HG03460 (cell line): ENCODE measurements at regions not wholly inside any gene's neighbourhood (a gene's known extent, or its start where the extent isn't known, plus 50 kb on each side); places are given as distances from the start of the nearest gene placed in this dataset.

Experiments
- ATAC-seq: cut with Tn5 transposase; IDR thresholded peaks from one replicate; pipeline ENCODE4 v1.9.1; 2021; ENCODE audit not compliant: unreplicated experiment

GRCh38 chr2:217061916-217062505 is 202.1 kb upstream of the TNP1 start:
- no peak for ATAC-seq

GRCh38 chr2:217060951-217061547 is 201.2 kb upstream of the TNP1 start:
- no peak for ATAC-seq

GRCh38 chr2:217060516-217060915 is 200.7 kb upstream of the TNP1 start:
- no peak for ATAC-seq

DNA sequence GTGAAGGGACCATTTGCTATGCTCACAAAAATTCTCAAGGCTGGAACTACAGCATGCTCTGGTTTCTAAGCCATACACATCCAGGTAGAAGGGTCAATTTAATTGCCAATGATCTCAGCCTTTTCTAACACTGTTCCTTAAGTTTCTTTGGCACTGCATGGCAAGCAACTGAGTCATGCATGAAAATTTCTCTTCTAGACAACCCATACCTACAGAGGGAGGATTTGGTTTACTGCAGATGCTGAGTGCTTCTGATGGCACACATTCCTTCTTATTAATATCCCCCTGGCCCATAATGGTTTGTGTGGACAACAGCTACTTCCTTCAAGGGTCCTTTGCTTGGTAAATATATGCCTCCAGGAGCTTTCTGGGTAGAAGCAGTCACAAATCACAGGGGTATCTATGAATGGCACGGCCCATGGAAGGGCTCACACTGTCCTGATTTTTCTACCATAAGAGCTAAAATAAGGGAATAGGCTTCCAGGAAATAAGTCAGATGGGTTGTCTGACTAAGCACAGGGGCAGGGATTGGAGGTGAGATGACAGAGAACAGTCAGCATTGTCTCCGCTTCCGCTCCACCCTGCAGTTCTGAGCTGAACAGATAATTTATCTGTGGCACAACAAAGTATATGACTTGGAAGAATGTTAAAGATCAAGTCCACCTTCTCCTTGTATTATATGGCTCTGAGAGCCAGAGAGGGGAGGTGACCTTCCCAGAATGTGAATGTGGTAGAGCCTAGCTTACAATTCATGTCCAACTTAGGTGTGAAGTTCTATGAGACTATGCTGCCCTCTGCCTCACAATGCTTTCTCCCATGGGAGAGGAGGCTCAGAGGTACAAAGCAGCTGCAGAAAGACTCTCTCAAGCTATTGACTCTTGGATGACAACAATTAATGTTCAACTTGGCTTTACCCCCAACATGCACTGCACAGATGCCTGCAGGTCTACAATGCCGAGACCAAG is 199.2 kb upstream of the TNP1 start:
- ATAC-seq, result no peak

- no peak for ATAC-seq
These were observed 197.9 kb upstream of the TNP1 start for GRCh38 chr2:217057773-217058172.

- no peak for ATAC-seq
These were observed 195.8 kb upstream of the TNP1 start for GRCh38 chr2:217055624-217056023.

GRCh38 chr2:217054791-217055190 is 194.9 kb upstream of the TNP1 start:
- no peak for ATAC-seq

DNA sequence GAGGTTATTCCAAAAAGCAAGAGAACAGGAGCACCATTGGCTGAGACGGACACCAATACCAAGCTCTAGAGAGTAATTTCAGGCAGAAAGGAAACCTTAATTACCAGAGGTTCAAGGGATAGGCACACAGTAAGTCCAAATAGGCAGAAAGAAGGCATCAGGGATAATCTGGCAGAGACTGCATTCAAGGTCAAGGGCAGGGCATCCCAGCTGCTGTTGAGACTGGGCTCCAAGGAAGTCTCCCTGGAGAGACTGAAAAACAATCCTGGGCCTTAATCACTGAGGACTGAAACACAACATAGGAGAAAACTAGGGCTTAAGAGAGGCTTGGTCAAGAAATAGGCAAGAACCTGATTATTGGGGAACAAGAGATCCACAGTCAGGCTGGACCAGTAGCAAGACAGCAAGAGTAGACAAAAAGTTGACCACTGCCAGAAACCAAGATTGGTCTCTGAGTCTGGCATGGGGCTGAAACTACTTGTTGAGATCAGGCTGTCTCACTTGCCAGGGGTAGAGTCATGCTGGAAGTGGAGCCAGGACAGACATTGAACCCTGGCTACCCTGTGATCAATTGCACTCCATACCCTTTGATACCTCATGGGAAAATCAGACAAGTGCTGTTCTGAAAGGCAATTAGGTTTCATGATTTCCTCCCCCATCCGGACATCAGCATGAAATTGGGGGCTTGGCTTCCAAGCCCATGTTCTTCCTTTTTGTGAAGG is 193.2 kb upstream of the TNP1 start:
- ATAC-seq, result no peak

GRCh38 chr2:217051416-217051815 is 191.6 kb upstream of the TNP1 start:
- ATAC-seq, result no peak

DNA sequence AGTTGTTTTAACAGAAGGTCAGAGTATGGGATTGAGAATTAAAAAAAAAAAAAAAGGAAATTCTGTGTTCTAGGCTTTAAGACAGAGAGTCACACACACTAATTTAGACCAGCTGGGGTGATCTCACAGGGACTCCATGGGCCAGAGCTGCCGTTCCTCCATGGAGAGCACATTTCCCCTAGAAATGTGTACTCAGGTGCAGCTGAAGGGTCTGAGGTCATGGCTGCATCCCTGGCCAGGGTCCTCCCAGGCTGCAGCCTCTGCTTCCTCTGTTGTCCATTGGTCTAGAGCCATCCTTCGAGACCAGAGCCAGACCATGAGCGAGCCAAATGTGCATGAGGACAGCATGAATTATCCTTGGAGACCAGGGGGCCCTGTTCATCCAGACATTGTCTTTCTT is 190.1 kb upstream of the TNP1 start:
- ATAC-seq, result no peak

- ATAC-seq, result no peak
These were observed 189.6 kb upstream of the TNP1 start for GRCh38 chr2:217049422-217049821.

DNA sequence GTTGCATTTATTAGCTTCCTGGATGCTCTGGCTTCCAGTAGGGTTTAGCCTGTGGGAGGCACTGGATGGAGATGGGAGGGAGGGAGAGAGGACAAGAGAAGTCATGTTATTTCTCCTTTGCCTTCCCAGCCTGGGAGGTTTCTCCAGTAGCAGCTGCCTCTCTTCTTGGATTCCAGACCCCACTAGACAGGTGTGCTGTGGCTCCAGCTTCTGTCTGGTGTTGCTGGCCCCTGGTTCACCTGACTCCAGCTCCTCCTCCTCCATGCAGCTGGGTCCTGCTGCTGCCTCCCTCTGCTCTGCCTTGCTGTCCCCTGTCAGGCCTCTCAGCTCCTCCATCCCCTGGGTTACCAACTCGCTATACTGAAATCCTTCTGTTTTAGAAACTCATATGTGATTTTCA is 188.9 kb upstream of the TNP1 start:
- no peak for ATAC-seq

GRCh38 chr2:217047631-217048030 is 187.8 kb upstream of the TNP1 start:
- ATAC-seq, result no peak

DNA sequence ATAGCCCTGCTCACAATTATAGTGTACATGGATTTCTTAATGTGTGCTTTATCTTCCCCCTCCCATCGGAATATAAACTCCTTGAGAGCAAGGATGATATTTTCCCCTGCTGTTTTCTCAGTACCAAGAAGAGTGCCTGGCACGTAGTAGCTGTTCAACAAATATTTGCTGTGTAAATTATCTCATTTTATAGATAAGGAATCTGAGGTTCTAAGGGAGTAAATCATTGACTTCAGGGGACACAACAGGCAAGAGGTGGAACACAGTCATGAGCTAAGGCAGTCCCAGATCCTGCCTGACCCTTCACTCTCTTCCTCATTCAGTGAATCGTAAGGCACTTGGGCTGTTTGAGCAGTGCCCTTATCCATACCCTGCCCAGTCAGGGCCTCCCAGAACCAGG is 187.3 kb upstream of the TNP1 start:
- ATAC-seq, result no peak

DNA sequence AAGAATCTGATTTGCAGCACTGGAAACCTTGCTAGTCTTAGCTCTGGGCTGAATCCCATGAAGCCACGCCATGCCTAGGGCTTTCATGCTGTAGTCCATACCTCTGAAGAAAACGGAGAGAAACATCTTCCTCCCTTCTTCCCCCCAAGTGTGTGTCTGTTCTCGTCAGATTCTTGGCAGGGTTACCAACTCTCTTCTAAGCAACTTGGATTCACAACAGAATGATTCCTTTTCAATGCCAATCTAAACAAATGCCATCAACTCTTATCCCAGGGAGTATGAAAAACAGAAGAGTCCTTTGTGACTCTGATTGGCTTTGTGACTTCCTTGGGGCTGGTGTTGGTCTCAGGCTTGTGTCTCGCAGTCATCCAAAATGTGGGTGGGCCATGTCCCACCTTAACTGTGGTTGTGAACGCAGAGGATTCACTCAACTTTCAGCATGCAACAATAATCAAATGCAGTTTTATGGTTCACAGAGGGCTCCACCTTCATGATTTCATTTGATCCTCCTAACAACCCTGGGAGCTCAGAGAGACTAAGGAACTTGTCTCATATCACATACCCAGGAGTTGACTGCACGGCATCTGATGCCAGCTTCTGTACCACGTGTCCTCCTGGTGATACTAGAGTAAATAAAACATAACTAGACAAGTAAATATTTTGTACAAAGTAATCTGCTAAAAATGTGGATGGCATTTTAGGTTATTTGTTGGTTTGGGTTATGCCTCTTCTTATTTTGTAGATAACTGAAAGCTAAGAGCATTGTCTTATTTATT is 186.0 kb upstream of the TNP1 start:
- no peak for ATAC-seq

DNA sequence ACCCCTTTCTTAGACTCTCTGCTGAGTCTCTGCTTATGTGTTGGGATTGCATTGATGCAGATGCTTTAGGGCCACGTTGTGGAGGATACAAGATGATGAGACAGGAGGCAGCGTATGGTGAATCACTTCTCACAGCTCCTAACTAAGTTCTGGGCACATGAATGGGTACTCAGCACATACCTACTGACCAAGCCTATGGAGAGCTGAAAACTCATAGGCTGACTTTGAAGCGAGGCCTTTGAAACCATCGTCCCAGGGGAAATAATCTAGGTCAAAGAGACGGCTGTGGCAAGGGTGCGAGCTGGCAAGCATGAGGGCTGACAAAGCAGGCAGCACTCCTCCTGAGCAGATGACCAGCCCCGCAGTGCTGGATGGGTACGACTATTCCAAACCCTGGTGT is 180.2 kb upstream of the TNP1 start:
- ATAC-seq, result no peak

GRCh38 chr2:217038001-217038400 is 178.1 kb upstream of the TNP1 start:
- no peak for ATAC-seq

DNA sequence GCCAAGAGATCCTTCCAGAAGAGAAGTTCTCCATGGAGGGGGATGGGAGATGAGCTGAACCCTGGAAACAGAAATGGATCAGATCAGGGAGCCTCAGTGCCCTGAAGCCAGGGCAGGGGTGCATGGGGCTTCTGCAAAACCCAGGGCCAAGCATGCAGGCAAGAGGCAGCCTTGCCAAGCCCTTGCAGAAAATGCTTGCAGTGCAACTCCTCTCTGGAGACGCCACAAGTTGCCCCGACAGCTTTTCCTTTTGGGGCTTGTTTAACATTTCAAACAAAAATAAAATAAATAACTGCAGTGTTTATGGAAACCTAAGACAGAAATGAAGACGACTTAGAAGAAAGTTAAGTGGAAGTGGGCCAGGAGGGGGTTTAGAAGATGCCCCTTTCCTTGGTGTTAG is 177.5 kb upstream of the TNP1 start:
- no peak for ATAC-seq

- no peak for ATAC-seq
These were observed 176.1 kb upstream of the TNP1 start for GRCh38 chr2:217035967-217036366.

DNA sequence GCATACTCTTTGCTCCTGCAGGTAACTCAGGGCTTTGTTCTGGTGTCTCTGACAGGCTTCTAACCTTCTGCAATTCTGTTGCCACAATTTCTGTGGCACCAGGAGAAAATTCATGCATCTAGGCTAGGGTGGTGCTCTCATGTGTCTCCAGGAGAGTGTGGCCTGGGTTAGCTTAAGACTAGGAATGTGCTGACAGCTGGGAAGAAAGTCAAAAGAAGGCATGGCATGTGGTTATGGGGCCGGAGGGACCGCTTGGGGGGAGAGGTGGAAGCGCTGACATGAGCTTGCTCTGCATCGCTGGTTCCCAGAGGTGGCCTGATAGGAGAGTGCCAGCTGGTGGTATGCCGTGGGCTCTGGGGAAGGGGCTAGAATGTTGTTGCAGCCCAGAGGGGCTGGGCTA is 173.3 kb upstream of the TNP1 start:
- no peak for ATAC-seq

GRCh38 chr2:217031445-217031844 is 171.6 kb upstream of the TNP1 start:
- no peak for ATAC-seq
